Astrocyte of the spinal cord (primary cell): ENCODE measurements at regions not wholly inside any gene's neighbourhood (a gene's known extent, or its start where the extent isn't known, plus 50 kb on each side); places are given as distances from the start of the nearest gene placed in this dataset.

Experiments
- DNase-seq: peaks from one replicate; pipeline ENCODE4 v3.0.0; 2011; ENCODE audit warnings: low read depth, low spot score
- H3K4me3 ChIP-seq: 2 replicates; pipeline ENCODE4 v1.5.1; 2011; ENCODE audit warnings: low read depth, mild to moderate bottlenecking, low read length, moderate library complexity
- in situ Hi-C: cut with HindIII; loops from 2 replicates; pipeline ENCODE4 v1.10.0; 2017; ENCODE audit warnings: low sequenced_read_pairs
- TF ChIP-seq, protein P1 (sequence below): IDR thresholded peaks from 2 replicates; pipeline ENCODE4 v1.5.1; 2012; ENCODE audit warnings: low read depth, mild to moderate bottlenecking, low read length, inconsistent platforms

DNA sequence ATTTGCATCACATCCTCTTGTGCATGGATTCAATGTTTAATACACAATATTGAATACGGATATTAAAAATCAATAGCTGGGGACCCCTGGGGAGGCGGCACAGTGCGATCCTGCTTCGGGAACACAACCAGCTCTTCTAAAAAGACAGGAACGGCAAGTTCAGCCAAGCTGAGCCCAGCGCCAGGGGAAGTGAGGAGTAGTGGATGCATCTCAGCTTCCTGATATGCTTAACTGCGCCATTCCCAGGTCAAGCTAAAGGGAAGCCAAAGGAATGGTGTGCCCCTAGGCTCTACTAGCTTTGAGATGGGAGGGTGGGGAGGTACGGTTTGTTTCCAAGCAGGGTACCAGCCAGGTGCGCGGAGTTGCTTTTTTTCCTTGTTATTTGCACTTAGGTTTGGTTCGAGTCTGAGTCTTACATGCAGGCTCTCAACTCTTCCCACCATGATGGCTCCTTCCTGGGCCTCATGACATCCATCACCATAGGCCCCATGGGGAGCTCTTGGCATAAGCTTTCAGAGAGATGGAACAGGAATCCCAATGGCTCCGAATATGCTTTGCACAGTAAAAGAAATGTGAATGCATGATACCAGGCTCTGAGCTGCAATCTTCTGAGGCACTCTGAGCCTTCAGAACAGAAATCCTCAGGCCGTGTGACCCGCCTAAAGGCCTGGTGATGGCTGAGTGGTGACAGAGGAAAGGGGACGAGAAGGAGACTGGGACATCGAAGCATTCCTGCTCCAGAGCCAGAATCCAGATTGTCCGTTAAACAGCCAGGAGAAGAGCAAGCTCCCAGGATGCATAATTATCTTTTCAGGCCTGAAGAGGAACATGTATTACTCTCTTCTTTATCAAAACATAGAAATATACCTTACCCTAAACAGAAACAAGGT is 51.8 kb upstream of the BCOR start:
- no peak for DNase-seq
- TF ChIP-seq, protein P1, sequence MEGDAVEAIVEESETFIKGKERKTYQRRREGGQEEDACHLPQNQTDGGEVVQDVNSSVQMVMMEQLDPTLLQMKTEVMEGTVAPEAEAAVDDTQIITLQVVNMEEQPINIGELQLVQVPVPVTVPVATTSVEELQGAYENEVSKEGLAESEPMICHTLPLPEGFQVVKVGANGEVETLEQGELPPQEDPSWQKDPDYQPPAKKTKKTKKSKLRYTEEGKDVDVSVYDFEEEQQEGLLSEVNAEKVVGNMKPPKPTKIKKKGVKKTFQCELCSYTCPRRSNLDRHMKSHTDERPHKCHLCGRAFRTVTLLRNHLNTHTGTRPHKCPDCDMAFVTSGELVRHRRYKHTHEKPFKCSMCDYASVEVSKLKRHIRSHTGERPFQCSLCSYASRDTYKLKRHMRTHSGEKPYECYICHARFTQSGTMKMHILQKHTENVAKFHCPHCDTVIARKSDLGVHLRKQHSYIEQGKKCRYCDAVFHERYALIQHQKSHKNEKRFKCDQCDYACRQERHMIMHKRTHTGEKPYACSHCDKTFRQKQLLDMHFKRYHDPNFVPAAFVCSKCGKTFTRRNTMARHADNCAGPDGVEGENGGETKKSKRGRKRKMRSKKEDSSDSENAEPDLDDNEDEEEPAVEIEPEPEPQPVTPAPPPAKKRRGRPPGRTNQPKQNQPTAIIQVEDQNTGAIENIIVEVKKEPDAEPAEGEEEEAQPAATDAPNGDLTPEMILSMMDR = no peak
- in situ Hi-C loops = no loop called here
- H3K4me3 ChIP-seq = no peak overlapping the region

DNA sequence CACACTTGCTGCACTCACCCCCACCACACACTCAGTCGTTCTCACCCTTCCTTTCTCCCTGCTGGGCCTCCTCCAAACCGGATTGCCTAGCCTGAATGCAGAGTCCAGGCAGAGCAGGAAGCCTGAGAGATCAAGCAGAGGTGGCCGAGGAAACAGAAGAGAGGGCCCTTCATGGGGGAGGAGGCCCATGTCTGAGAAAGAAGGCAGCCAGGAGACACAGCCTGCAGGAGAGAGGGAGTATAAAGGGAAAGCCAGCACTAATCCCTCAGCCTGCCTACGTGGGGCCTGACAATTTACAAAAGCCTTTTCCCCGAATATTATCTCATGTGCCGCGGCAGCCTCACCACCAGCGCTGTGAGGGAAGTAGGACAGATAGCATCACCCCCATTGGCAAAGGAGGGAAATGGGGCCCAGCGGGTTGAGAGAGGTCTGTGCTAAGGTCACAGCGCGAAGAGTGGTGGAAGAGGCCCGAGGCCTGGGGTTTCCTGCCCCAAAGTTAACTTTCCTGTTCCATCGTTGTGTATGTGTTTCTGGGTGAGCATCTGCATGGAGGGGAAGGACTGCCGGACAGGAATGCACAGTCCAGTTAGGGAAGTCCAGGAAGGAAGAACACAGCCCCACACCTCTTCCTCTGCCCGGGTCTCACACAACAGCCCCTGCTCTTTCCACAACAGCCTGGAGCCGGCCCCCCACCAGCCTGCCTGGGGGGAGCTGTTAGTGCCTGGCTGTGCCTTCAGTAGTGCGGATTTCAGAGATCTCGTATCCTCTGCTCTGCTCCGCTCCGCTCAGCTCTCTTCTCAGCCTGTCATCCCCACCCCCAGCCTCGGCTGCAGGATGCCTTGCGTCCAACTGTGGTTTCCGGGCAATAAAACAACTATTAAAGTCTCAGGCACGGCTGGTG is 50.9 kb upstream of the BCOR start:
- H3K4me3 ChIP-seq = no peak overlapping the region
- TF ChIP-seq, protein P1 = no peak
- in situ Hi-C loops = no loop called here
- DNase-seq = no peak

- in situ Hi-C loops = no loop called here
- no peak for DNase-seq
- TF ChIP-seq, protein P1 = no peak
- no peak overlapping the region for H3K4me3 ChIP-seq
Measured at GRCh38 chrX:40147971-40148370, 50.2 kb upstream of the BCOR start.
